ENCODE measurements at regions not wholly inside any gene's neighbourhood (a gene's known extent, or its start where the extent isn't known, plus 50 kb on each side); places are given as distances from the start of the nearest gene placed in this dataset.

DNA sequence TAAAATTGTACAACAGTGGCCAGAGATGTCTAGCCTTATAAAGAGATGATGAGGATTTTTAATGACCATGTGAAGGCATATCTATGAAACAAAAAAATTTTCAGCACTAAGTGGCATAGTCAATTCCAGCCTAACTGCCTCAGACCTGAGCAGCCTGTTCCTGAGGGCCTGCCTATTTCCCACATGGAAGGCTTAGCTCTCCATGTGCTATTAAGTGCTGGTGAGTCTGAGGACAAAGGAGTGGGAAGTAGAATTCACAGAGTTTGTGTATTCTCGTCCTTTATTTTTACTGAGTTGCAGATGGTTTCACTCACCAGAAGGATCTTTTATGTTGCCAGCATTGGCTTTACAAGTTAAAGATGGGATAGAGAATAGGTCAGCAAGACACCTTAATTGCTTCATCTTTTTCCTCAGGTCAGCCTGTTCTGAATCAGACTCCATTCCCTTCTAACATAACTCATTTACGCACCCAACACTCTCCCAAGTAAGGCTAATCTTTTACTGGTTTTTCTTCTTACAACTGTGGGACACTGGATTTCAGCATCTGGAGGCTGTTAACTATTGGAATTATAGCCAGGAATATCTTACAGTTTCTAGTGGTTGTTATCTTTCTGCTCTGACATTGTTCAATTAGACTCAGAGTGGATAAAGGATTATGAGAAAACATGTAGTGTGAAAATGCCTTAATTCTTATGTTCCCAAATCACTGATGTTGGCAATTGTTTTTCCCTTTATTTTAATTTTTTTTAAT lies 76.8 kb downstream of the ISOC1 start:
- no peaks in the 10 kb centered on the region for H3K79me2 ChIP-seq (replicated peaks; ENCODE audit: insufficient read depth, low read length)
- no peak overlapping the region for H2AFZ ChIP-seq (ENCODE audit: low read depth, low read length)
- H3K4me3 ChIP-seq (ENCODE audit: low read length) = no peak overlapping the region
- no peaks in the 10 kb centered on the region for H3K36me3 ChIP-seq (ENCODE audit: insufficient read depth, low read length)
- H3K27me3 ChIP-seq (ENCODE audit: insufficient read depth, low read depth, low read length) = no peaks in the 10 kb centered on the region
- no peaks in the 10 kb centered on the region for H4K20me1 ChIP-seq (ENCODE audit: insufficient read depth)
- no peaks in the 10 kb centered on the region for H3F3A ChIP-seq (ENCODE audit: insufficient read depth, low read length, poor library complexity, severe bottlenecking)
- H3K9me2 ChIP-seq (ENCODE audit: insufficient read depth, low read length) = no peaks in the 10 kb centered on the region
- H3K4me2 ChIP-seq (ENCODE audit: low read length) = no peak overlapping the region
- no peak overlapping the region for H3K27ac ChIP-seq (ENCODE audit: low read length)
- H3K9ac ChIP-seq (ENCODE audit: low read length) = no peak overlapping the region
- no peaks in the 10 kb centered on the region for H3K9me3 ChIP-seq (ENCODE audit: low read length)
- TF ChIP-seq SMC3 (conservative IDR thresholded peaks at IDR 0.05; ENCODE audit: poor library complexity) = no peak
- no peak for TF ChIP-seq TAF1 (IDR thresholded peaks at IDR 0.05; ENCODE audit: low read depth)
- no peak for TF ChIP-seq RAD21 (conservative IDR thresholded peaks at IDR 0.05)
- TF ChIP-seq EP300 (conservative IDR thresholded peaks at IDR 0.05; ENCODE audit: poor library complexity, severe bottlenecking) = no peak

DNA sequence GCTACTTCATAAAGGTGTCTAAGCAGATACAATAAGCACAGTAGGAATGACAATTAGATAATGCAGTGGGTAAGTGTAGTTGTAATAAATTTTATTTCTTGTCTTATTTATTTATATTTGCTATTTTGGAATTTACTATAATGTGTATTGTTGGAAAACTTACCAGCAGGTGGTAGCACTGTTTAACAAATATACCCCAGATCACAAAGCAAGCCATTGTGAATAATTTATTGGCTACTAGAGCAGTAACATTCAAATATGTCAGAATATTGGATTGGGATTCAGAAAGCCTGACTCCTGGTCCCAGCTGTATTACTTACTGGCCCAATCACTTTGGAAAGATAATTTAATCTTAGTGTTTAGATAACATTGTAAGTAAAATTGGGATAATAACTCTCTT lies 78.0 kb downstream of the ISOC1 start:
- H3K27me3 ChIP-seq (ENCODE audit: insufficient read depth, low read depth, low read length) = no peaks in the 10 kb centered on the region
- no peak overlapping the region for H3K9ac ChIP-seq (ENCODE audit: low read length)
- no peaks in the 10 kb centered on the region for H4K20me1 ChIP-seq (ENCODE audit: insufficient read depth)
- H3K4me2 ChIP-seq (ENCODE audit: low read length) = no peak overlapping the region
- H3K9me2 ChIP-seq (ENCODE audit: insufficient read depth, low read length) = no peaks in the 10 kb centered on the region
- no peak overlapping the region for H3K27ac ChIP-seq (ENCODE audit: low read length)
- no peaks in the 10 kb centered on the region for H3F3A ChIP-seq (ENCODE audit: insufficient read depth, low read length, poor library complexity, severe bottlenecking)
- no peaks in the 10 kb centered on the region for H3K9me3 ChIP-seq (ENCODE audit: low read length)
- H3K79me2 ChIP-seq (replicated peaks; ENCODE audit: insufficient read depth, low read length) = no peaks in the 10 kb centered on the region
- H3K36me3 ChIP-seq (ENCODE audit: insufficient read depth, low read length) = no peaks in the 10 kb centered on the region
- no peak overlapping the region for H2AFZ ChIP-seq (ENCODE audit: low read depth, low read length)
- TF ChIP-seq POLR2AphosphoS5 (IDR thresholded peaks at IDR 0.05) (no peak), MXI1 (conservative IDR thresholded peaks at IDR 0.05; ENCODE audit: poor library complexity, severe bottlenecking) (no peak), RAD21 (conservative IDR thresholded peaks at IDR 0.05) (peak; percentile 62), EZH2 (IDR thresholded peaks at IDR 0.05; ENCODE audit: borderline replicate concordance, insufficient read depth, low read length, poor library complexity, severe bottlenecking) (no peak), TAF1 (IDR thresholded peaks at IDR 0.05; ENCODE audit: low read depth) (no peak), EP300 (conservative IDR thresholded peaks at IDR 0.05; ENCODE audit: poor library complexity, severe bottlenecking) (no peak), SMC3 (conservative IDR thresholded peaks at IDR 0.05; ENCODE audit: poor library complexity) (peak; percentile 62)
- TF ChIP-seq, protein P1, sequence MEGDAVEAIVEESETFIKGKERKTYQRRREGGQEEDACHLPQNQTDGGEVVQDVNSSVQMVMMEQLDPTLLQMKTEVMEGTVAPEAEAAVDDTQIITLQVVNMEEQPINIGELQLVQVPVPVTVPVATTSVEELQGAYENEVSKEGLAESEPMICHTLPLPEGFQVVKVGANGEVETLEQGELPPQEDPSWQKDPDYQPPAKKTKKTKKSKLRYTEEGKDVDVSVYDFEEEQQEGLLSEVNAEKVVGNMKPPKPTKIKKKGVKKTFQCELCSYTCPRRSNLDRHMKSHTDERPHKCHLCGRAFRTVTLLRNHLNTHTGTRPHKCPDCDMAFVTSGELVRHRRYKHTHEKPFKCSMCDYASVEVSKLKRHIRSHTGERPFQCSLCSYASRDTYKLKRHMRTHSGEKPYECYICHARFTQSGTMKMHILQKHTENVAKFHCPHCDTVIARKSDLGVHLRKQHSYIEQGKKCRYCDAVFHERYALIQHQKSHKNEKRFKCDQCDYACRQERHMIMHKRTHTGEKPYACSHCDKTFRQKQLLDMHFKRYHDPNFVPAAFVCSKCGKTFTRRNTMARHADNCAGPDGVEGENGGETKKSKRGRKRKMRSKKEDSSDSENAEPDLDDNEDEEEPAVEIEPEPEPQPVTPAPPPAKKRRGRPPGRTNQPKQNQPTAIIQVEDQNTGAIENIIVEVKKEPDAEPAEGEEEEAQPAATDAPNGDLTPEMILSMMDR (IDR thresholded peaks at IDR 0.05; ENCODE audit: poor library complexity, severe bottlenecking) = peak; percentile 57
- TF ChIP-seq, protein P2, sequence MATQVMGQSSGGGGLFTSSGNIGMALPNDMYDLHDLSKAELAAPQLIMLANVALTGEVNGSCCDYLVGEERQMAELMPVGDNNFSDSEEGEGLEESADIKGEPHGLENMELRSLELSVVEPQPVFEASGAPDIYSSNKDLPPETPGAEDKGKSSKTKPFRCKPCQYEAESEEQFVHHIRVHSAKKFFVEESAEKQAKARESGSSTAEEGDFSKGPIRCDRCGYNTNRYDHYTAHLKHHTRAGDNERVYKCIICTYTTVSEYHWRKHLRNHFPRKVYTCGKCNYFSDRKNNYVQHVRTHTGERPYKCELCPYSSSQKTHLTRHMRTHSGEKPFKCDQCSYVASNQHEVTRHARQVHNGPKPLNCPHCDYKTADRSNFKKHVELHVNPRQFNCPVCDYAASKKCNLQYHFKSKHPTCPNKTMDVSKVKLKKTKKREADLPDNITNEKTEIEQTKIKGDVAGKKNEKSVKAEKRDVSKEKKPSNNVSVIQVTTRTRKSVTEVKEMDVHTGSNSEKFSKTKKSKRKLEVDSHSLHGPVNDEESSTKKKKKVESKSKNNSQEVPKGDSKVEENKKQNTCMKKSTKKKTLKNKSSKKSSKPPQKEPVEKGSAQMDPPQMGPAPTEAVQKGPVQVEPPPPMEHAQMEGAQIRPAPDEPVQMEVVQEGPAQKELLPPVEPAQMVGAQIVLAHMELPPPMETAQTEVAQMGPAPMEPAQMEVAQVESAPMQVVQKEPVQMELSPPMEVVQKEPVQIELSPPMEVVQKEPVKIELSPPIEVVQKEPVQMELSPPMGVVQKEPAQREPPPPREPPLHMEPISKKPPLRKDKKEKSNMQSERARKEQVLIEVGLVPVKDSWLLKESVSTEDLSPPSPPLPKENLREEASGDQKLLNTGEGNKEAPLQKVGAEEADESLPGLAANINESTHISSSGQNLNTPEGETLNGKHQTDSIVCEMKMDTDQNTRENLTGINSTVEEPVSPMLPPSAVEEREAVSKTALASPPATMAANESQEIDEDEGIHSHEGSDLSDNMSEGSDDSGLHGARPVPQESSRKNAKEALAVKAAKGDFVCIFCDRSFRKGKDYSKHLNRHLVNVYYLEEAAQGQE (IDR thresholded peaks at IDR 0.05; ENCODE audit: borderline replicate concordance) = no peak
- no peak overlapping the region for H3K4me3 ChIP-seq (ENCODE audit: low read length)
